RWPE2 (cell line): ENCODE measurements at regions not wholly inside any gene's neighbourhood (a gene's known extent, or its start where the extent isn't known, plus 50 kb on each side); places are given as distances from the start of the nearest gene placed in this dataset.
A peak's percentile ranks its signal among the peaks of the same experiment; 100 is the strongest.
"Not testable (repeated sequence)": the region's sequence is repeated elsewhere in the genome, so short reads cannot be mapped to it uniquely, and the experiment has no call there.

ENCODE experiments used
- ATAC-seq: fragments of 200-7000 bp; cut with Tn5 transposase; 3 replicates; pipeline ENCODE4 v1.9.1; 2021; ENCODE audit warnings: low read depth
- DNase-seq: peaks from one replicate; pipeline ENCODE4 v3.0.0-alpha.2; 2020; ENCODE audit warnings: low spot score
- H3K27ac ChIP-seq: fragments of 450-650 bp; 2 replicates; pipeline ENCODE4 v1.5.1; 2017; ENCODE audit warnings: mild to moderate bottlenecking; ENCODE audit not compliant: poor library complexity, severe bottlenecking
- H3K27me3 ChIP-seq: fragments of 250-450 bp; sonication (Bioruptor Pico); 2 replicates; pipeline ENCODE4 v1.5.1; 2021; ENCODE audit warnings: mild to moderate bottlenecking, moderate library complexity; ENCODE audit not compliant: insufficient read depth, poor library complexity, severe bottlenecking
- H3K36me3 ChIP-seq: fragments of 250-450 bp; sonication (Bioruptor Pico); 2 replicates; pipeline ENCODE4 v1.5.1; 2020; ENCODE audit warnings: low read depth, mild to moderate bottlenecking, moderate library complexity
- H3K4me1 ChIP-seq: fragments of 250-450 bp; sonication (Bioruptor Pico); 2 replicates; pipeline ENCODE4 v1.5.1; 2021; ENCODE audit warnings: mild to moderate bottlenecking, moderate library complexity; ENCODE audit not compliant: insufficient read depth, poor library complexity, severe bottlenecking
- H3K4me3 ChIP-seq: fragments of 250-450 bp; sonication (Bioruptor Pico); 2 replicates; pipeline ENCODE4 v1.5.1; 2021; ENCODE audit warnings: mild to moderate bottlenecking, moderate library complexity; ENCODE audit not compliant: severe bottlenecking
- H3K9me3 ChIP-seq: fragments of 250-450 bp; sonication (Bioruptor Pico); 2 replicates; pipeline ENCODE4 v1.5.1; 2021; ENCODE audit warnings: mild to moderate bottlenecking, moderate library complexity; ENCODE audit not compliant: severe bottlenecking
- CTCF ChIP-seq: fragments of 450-650 bp; IDR thresholded peaks from one replicate; pipeline ENCODE4 v1.5.1; 2017; ENCODE audit warnings: mild to moderate bottlenecking, moderate library complexity; ENCODE audit not compliant: poor library complexity, severe bottlenecking

DNA sequence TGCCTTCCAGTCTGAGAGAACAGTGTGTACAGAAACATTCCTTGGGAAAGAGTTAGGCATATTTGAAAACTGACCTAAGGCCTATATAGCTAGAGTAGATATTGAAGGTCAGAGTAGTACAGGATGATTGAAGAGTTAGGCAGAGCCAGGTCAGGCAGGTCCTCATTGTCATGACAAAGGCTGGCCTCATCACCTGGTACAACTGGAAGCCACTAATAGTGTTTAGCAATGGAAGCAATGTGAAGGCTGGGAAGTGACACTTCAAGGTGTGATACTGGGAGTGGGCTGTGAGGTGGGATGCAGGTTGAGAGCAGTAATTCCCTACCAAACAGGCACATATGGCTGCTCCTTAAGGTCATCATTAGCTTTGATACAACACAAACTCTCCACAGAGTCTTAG, 123.6 kb upstream of the CCNH start:
- no peak for ATAC-seq
- Histone ChIP-seq H3K36me3 (no peaks in the 10 kb centered on the region), H3K4me3 (no peak overlapping the region), H3K9me3 (no peaks in the 10 kb centered on the region), H3K27me3 (peaks cover 5% of the 10 kb centered on the region), H3K4me1 (no peaks in the 10 kb centered on the region), H3K27ac (no peak overlapping the region)
- DNase-seq, result no peak
- no peak for TF ChIP-seq CTCF

DNA sequence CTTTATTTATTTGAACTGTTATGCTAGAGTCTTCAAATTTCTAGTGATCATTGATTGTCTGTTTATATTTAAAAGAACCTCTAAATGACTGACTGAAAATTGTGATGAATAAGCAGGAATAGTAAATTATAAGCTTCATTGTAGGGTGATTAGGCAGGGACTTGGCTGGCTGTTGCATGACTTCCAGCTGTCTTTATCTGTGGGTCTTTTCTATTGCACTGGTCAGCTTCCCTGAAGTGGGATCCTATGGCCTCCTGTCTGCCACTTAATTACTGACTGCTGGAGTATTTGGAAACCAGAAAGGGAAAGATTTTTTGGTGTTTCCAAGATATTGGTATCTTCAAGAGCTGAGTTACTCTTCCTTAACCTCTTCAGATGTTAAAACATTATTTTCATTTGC, 123.0 kb upstream of the CCNH start:
- H3K4me3 ChIP-seq, result no peak overlapping the region
- peaks cover 5% of the 10 kb centered on the region for H3K27me3 ChIP-seq
- H3K27ac ChIP-seq, result no peak overlapping the region
- TF ChIP-seq CTCF, result no peak
- DNase-seq, result no peak
- no peaks in the 10 kb centered on the region for H3K36me3 ChIP-seq
- H3K4me1 ChIP-seq, result no peaks in the 10 kb centered on the region
- no peaks in the 10 kb centered on the region for H3K9me3 ChIP-seq
- ATAC-seq, result no peak

- no peaks in the 10 kb centered on the region for H3K4me1 ChIP-seq
- H3K9me3 ChIP-seq, result no peaks in the 10 kb centered on the region
- no peaks in the 10 kb centered on the region for H3K36me3 ChIP-seq
- TF ChIP-seq CTCF, result no peak
- ATAC-seq (no peak), DNase-seq (no peak)
- H3K27ac ChIP-seq, result no peak overlapping the region
- H3K4me3 ChIP-seq, result no peak overlapping the region
- H3K27me3 ChIP-seq, result no peaks in the 10 kb centered on the region
These were observed 116.9 kb upstream of the CCNH start for GRCh38 chr5:87529486-87530076.

- Histone ChIP-seq H3K4me3 (no peak overlapping the region), H3K27me3 (no peaks in the 10 kb centered on the region), H3K4me1 (no peaks in the 10 kb centered on the region), H3K27ac (no peak overlapping the region), H3K9me3 (no peaks in the 10 kb centered on the region), H3K36me3 (no peaks in the 10 kb centered on the region)
- no peak for DNase-seq
- ATAC-seq, result 0 out of 3 replicates have a peak, but pooled peaks have one; percentile 33
- TF ChIP-seq CTCF, result no peak
These were observed 113.4 kb upstream of the CCNH start for GRCh38 chr5:87526131-87526530.

DNA sequence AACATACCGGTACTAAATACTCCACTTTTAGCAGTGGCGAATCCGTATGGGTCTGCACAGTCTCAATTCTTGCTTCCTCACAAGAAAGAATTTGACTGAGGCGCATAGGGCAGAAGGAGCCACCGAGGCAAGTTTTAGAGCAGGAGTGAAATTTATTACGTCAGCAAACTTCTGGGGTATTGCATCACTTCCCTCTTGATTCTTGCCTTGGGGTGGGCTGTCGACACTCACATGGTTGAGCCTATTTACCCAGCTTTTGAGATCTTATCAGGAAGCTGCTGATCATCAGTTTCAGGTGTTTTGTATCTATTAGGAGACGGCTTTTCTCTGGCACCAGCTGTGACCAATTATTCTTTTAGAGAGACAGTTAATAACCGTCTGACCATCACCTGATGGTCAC, 111.5 kb upstream of the CCNH start:
- no peak for TF ChIP-seq CTCF
- H3K9me3 ChIP-seq, result no peaks in the 10 kb centered on the region
- H3K4me1 ChIP-seq, result no peaks in the 10 kb centered on the region
- H3K27me3 ChIP-seq, result peaks cover 4% of the 10 kb centered on the region
- H3K36me3 ChIP-seq, result no peaks in the 10 kb centered on the region
- H3K4me3 ChIP-seq, result no peak overlapping the region
- ATAC-seq (no peak), DNase-seq (no peak)
- no peak overlapping the region for H3K27ac ChIP-seq

- ATAC-seq, result not testable (repeated sequence)
These were observed 99.0 kb upstream of the CCNH start for GRCh38 chr5:87511778-87512177.

More at GRCh38 chr5:87511778-87512177, 99.0 kb upstream of the CCNH start:
- not testable (repeated sequence) for H3K36me3 ChIP-seq, H3K4me1 ChIP-seq, H3K4me3 ChIP-seq, H3K9me3 ChIP-seq, H3K27me3 ChIP-seq, DNase-seq, H3K27ac ChIP-seq
